Activated naive CD8-positive, alpha-beta T cell treated with anti-CD3 and anti-CD28 coated beads, Interleukin-2, amount 50 U/mL, for 24 hours (primary cell): ENCODE measurements at regions not wholly inside any gene's neighbourhood (a gene's known extent, or its start where the extent isn't known, plus 50 kb on each side); places are given as distances from the start of the nearest gene placed in this dataset.

Experiments used
- ATAC-seq: fragments of 150-1000 bp; cut with Tn5 transposase; one replicate; pipeline ENCODE4 v1.10.0; 2021
- DNase-seq: peaks from one replicate; pipeline ENCODE4 v3.0.0; 2021
- H3K27ac Mint-ChIP-seq: one replicate; pipeline ENCODE4 v1.8.0; 2021; ENCODE audit warnings: mild to moderate bottlenecking, mixed read lengths
- H3K27me3 Mint-ChIP-seq: one replicate; pipeline ENCODE4 v1.8.0; 2021; ENCODE audit warnings: mixed read lengths
- H3K36me3 Mint-ChIP-seq: one replicate; pipeline ENCODE4 v1.8.0; 2021; ENCODE audit warnings: low read depth, mixed read lengths
- H3K4me1 Mint-ChIP-seq: one replicate; pipeline ENCODE4 v1.8.0; 2021; ENCODE audit warnings: mixed read lengths
- H3K4me3 Mint-ChIP-seq: one replicate; pipeline ENCODE4 v1.8.0; 2021; ENCODE audit warnings: mild to moderate bottlenecking, moderate library complexity, mixed read lengths
- H3K9me3 Mint-ChIP-seq: one replicate; pipeline ENCODE4 v1.8.0; 2021; ENCODE audit warnings: mixed read lengths

GRCh38 chr18:38453880-38454279, 888.3 kb upstream of the CELF4 start:
- Mint-ChIP-seq H3K4me3 (no peak overlapping the region), H3K27me3 (no peaks in the 10 kb centered on the region), H3K4me1 (no peaks in the 10 kb centered on the region), H3K27ac (no peak overlapping the region), H3K36me3 (no peaks in the 10 kb centered on the region), H3K9me3 (no peaks in the 10 kb centered on the region)
- no peak for ATAC-seq
- DNase-seq: no peak

DNA sequence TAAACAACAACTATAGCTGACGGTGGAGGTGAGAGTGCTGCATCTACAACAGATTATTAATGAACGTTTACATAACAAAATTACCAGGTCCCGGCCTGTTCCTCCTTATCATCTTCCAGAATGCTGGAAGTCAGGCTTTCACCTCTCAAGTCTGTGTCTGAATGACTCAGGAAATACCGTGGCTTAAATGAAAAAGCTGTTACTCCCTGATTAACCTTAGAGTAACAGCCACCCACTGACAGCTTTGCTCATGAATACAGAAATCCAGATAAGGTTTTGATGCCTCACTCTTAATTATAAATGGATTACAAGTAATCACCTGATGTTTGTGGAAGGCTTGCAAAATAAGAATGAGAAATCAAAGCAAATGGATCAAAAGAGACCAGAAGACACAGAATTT, 885.3 kb upstream of the CELF4 start:
- Mint-ChIP-seq H3K9me3 (no peaks in the 10 kb centered on the region), H3K4me3 (no peak overlapping the region), H3K4me1 (no peaks in the 10 kb centered on the region), H3K27me3 (no peaks in the 10 kb centered on the region), H3K36me3 (no peaks in the 10 kb centered on the region), H3K27ac (no peak overlapping the region)
- DNase-seq: no peak
- no peak for ATAC-seq

GRCh38 chr18:38445804-38446145, 880.2 kb upstream of the CELF4 start:
- DNase-seq (no peak), ATAC-seq (no peak)
- H3K36me3 Mint-ChIP-seq: no peaks in the 10 kb centered on the region
- no peaks in the 10 kb centered on the region for H3K9me3 Mint-ChIP-seq
- no peak overlapping the region for H3K27ac Mint-ChIP-seq
- no peaks in the 10 kb centered on the region for H3K27me3 Mint-ChIP-seq
- no peaks in the 10 kb centered on the region for H3K4me1 Mint-ChIP-seq
- H3K4me3 Mint-ChIP-seq: no peak overlapping the region

DNA sequence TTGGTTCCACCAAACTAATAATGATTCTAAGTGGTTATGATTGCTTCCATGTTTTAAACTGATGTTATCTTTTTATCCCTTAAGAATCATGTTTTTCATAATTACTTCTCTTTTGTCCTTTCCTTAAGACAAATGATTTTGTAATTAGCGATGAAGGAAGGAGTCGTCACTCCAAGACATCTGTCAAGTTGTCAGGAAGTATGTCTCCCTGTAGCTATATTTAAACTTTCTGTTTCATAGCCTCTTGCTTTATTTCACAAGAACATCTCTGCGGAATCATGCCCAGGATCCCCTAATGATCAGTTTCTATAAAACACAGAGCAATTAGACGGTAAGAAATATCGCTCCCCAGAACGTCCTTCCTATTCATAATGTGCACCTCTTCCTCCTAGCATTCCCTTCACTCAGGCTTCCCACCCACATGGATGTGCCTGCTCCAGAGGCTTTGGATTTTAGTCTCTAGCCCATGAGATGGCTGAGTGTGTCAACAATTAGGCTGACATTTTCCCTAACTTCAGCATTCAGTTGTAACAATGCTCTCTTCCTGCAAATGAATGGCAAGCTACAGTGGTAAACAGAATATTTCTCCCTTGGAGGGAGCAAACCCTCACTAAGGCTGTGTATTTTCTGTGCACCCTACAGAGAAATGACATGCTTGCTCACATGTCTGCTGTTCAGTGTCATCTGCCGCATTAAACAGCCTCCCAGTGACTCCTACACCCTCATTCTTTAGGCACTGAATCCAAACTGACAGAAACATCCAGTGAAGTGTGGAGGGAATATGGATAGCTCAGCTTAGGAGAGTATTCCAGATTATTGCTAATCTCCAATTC, 879.6 kb upstream of the CELF4 start:
- no peaks in the 10 kb centered on the region for H3K9me3 Mint-ChIP-seq
- H3K36me3 Mint-ChIP-seq: no peaks in the 10 kb centered on the region
- ATAC-seq (no peak), DNase-seq (no peak)
- no peaks in the 10 kb centered on the region for H3K4me1 Mint-ChIP-seq
- H3K27me3 Mint-ChIP-seq: no peaks in the 10 kb centered on the region
- H3K27ac Mint-ChIP-seq: no peak overlapping the region
- H3K4me3 Mint-ChIP-seq: no peak overlapping the region

DNA sequence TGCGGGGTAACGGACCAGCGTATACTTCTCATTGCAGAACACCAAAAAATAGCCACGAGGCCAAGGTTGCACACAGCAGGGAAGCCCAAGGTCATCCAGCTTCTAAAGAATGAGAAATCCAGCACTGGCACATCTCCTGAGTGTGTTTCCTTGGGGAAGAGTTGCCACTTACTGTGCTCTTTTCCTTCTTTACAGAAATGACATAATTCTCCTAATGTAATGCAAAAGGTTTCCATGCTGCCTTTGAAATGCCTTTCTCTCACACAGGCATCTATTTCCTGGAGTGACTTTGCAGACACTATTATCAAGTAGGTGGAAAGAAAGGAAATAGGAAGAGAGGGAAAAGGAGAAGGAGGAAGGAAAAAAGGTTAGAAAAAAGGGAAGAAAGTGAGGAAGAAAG, 862.1 kb upstream of the CELF4 start:
- no peak overlapping the region for H3K27ac Mint-ChIP-seq
- H3K9me3 Mint-ChIP-seq: no peaks in the 10 kb centered on the region
- H3K27me3 Mint-ChIP-seq: no peaks in the 10 kb centered on the region
- H3K4me3 Mint-ChIP-seq: no peak overlapping the region
- no peaks in the 10 kb centered on the region for H3K36me3 Mint-ChIP-seq
- ATAC-seq (no peak), DNase-seq (no peak)
- no peaks in the 10 kb centered on the region for H3K4me1 Mint-ChIP-seq

DNA sequence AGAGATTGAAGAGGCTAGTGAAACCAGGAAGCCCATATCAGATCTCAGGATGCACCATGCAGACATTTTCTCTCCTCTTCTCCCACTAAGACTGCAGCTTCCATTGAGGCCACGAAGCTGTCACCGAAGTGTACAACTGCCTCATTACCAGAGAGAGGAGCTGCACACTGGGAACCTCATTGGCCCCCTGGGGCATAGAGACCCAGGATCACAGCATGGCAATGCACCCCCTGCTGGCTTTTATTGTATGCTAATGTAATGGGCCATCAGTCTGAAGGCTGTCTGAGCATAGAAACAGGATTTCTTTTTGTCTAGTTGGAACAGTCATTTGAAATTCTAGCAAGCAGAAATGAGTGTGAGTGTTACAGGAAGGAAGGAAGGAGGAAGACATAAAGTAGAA, 861.6 kb upstream of the CELF4 start:
- Mint-ChIP-seq H3K9me3 (no peaks in the 10 kb centered on the region), H3K27me3 (no peaks in the 10 kb centered on the region), H3K27ac (no peak overlapping the region), H3K36me3 (no peaks in the 10 kb centered on the region), H3K4me3 (no peak overlapping the region), H3K4me1 (no peaks in the 10 kb centered on the region)
- DNase-seq (no peak), ATAC-seq (no peak)

GRCh38 chr18:38421872-38422615, 856.4 kb upstream of the CELF4 start:
- no peak for ATAC-seq
- Mint-ChIP-seq H3K9me3 (no peaks in the 10 kb centered on the region), H3K27ac (no peak overlapping the region), H3K36me3 (no peaks in the 10 kb centered on the region), H3K4me3 (no peak overlapping the region), H3K4me1 (no peaks in the 10 kb centered on the region), H3K27me3 (no peaks in the 10 kb centered on the region)
- no peak for DNase-seq

DNA sequence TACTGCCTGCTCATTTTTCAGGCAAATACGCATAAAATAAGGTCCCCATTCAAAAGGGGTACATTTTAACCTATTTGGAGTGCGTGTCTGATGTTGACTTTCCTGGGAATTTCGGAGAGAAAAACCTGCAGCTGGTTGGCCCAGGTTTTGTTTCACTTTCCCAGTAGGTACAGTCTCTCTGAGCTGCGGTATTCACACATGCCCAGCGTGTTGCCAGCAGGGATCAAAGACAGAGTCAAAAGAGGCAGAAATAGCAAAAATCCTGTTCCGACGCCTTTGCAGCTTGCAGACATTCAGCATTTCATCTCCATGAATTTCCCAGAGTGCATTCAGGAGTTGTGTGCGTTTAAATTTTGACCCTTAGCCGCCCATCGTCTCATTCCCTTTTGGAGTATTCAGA, 855.4 kb upstream of the CELF4 start:
- Mint-ChIP-seq H3K27me3 (no peaks in the 10 kb centered on the region), H3K4me1 (no peaks in the 10 kb centered on the region), H3K36me3 (no peaks in the 10 kb centered on the region), H3K27ac (no peak overlapping the region), H3K9me3 (no peaks in the 10 kb centered on the region), H3K4me3 (no peak overlapping the region)
- DNase-seq: no peak
- ATAC-seq: no peak

DNA sequence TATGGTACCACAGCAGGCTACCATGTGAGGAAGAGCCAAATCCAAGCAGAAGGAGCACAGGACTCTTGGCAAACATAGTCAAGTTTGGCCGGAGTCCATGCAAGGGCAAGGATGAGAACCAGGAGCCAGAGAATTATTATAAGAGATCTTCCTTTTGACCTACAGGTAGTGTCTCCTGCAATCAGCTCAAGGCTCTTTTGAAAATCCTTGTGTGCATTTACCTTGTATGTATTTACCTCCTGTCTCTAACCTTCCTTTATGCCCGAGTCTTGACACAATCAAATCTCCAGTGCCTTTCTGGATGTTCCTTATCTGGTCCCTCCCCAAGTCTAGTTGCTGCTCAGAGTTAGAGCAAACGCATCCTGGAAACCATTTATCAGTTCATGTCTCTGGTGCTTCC, 855.0 kb upstream of the CELF4 start:
- no peak for ATAC-seq
- Mint-ChIP-seq H3K36me3 (no peaks in the 10 kb centered on the region), H3K4me1 (no peaks in the 10 kb centered on the region), H3K27ac (no peak overlapping the region), H3K27me3 (no peaks in the 10 kb centered on the region), H3K4me3 (no peak overlapping the region), H3K9me3 (no peaks in the 10 kb centered on the region)
- no peak for DNase-seq

DNA sequence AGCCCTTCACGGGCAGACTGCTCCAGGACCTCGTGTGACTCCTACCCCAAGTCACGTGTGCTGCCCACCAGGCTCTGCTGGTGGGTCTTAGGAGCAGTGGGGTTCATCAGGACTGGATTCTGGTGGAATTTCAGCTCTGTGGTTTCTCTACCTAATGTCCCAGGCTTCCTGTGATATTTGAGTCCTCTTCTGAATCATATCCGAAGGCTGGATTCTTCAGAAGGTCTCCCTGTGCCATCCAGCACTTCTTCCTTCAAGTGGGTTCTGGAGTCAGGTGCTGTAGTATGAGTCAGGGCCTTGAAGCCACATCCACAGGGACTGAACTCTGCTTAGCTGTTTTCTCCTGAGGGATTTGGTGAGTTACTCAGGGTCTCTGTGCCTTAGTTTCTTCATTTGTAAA, 850.2 kb upstream of the CELF4 start:
- H3K27me3 Mint-ChIP-seq: no peaks in the 10 kb centered on the region
- H3K36me3 Mint-ChIP-seq: no peaks in the 10 kb centered on the region
- DNase-seq (no peak), ATAC-seq (no peak)
- no peak overlapping the region for H3K4me3 Mint-ChIP-seq
- no peak overlapping the region for H3K27ac Mint-ChIP-seq
- H3K9me3 Mint-ChIP-seq: no peaks in the 10 kb centered on the region
- no peaks in the 10 kb centered on the region for H3K4me1 Mint-ChIP-seq

- Mint-ChIP-seq H3K4me1 (no peaks in the 10 kb centered on the region), H3K4me3 (no peak overlapping the region), H3K27ac (no peak overlapping the region), H3K9me3 (peaks cover 12% of the 10 kb centered on the region), H3K27me3 (no peaks in the 10 kb centered on the region), H3K36me3 (no peaks in the 10 kb centered on the region)
- no peak for DNase-seq
- no peak for ATAC-seq
Observed at GRCh38 chr18:38413193-38413592, 847.6 kb upstream of the CELF4 start.

- Mint-ChIP-seq H3K4me1 (no peaks in the 10 kb centered on the region), H3K36me3 (no peaks in the 10 kb centered on the region), H3K27me3 (no peaks in the 10 kb centered on the region), H3K9me3 (peaks cover 12% of the 10 kb centered on the region), H3K4me3 (no peak overlapping the region), H3K27ac (no peak overlapping the region)
- no peak for DNase-seq
- ATAC-seq: no peak
Observed at GRCh38 chr18:38406607-38407006, 841.0 kb upstream of the CELF4 start.

DNA sequence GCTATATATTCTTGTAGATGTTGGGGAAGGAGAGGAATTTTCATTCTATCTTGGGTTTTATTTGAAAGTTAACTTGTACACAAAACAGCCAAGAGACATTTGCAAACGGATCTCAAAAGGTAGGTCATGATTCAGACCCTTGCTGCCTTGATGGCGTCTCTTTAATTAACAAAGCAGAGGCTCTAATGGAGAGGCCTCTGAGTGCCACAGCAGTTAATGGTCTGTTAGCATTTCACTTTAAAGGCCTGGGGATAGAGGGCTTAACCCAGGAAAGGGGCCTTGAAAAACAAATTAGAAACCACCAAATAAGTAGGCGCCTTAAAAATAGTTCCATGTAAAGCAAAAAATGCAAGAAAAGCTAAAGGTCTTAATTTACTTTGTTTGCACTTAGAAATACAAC, 836.9 kb upstream of the CELF4 start:
- no peak for ATAC-seq
- H3K36me3 Mint-ChIP-seq: no peaks in the 10 kb centered on the region
- H3K4me3 Mint-ChIP-seq: no peak overlapping the region
- DNase-seq: no peak
- no peaks in the 10 kb centered on the region for H3K9me3 Mint-ChIP-seq
- no peaks in the 10 kb centered on the region for H3K4me1 Mint-ChIP-seq
- H3K27me3 Mint-ChIP-seq: no peaks in the 10 kb centered on the region
- H3K27ac Mint-ChIP-seq: no peak overlapping the region

GRCh38 chr18:38397094-38397493, 831.5 kb upstream of the CELF4 start:
- no peaks in the 10 kb centered on the region for H3K36me3 Mint-ChIP-seq
- H3K9me3 Mint-ChIP-seq: no peaks in the 10 kb centered on the region
- DNase-seq (no peak), ATAC-seq (no peak)
- no peak overlapping the region for H3K4me3 Mint-ChIP-seq
- H3K27ac Mint-ChIP-seq: no peak overlapping the region
- H3K4me1 Mint-ChIP-seq: no peaks in the 10 kb centered on the region
- H3K27me3 Mint-ChIP-seq: no peaks in the 10 kb centered on the region

- H3K27ac Mint-ChIP-seq: no peak overlapping the region
- no peaks in the 10 kb centered on the region for H3K36me3 Mint-ChIP-seq
- ATAC-seq (no peak), DNase-seq (no peak)
- no peaks in the 10 kb centered on the region for H3K27me3 Mint-ChIP-seq
- no peak overlapping the region for H3K4me3 Mint-ChIP-seq
- H3K9me3 Mint-ChIP-seq: no peaks in the 10 kb centered on the region
- H3K4me1 Mint-ChIP-seq: no peaks in the 10 kb centered on the region
Observed at GRCh38 chr18:38386146-38386545, 820.5 kb upstream of the CELF4 start.
